ENCODE measurements at regions not wholly inside any gene's neighbourhood (a gene's known extent, or its start where the extent isn't known, plus 50 kb on each side); places are given as distances from the start of the nearest gene placed in this dataset.

GRCh38 chr3:17964108-17964507, 221.7 kb upstream of the TBC1D5 start:
- no peak overlapping the region for H3K4me3 ChIP-seq
- WGBS, 3 donors = 43 to 62% (median 62%) methylated on average over 1 of the region's 1 CpG
- H3K4me1 ChIP-seq = no peaks in the 10 kb centered on the region
- TF ChIP-seq CTCF (IDR thresholded peaks at IDR 0.05) = no peak
- intact Hi-C loops (cut with DNase I) = no loop called here
- no peaks in the 10 kb centered on the region for H3K27me3 ChIP-seq (ENCODE audit: insufficient read depth in 3 of 3, low read length in 2 of 3)
- no peaks in the 10 kb centered on the region for H3K36me3 ChIP-seq (ENCODE audit: insufficient read depth in 1 of 2, low read depth in 1 of 2)
- no peaks in the 10 kb centered on the region for H3K9me3 ChIP-seq
- H3K27ac ChIP-seq = no peak overlapping the region
- DNase-seq = no peak
- no peak for ATAC-seq

DNA sequence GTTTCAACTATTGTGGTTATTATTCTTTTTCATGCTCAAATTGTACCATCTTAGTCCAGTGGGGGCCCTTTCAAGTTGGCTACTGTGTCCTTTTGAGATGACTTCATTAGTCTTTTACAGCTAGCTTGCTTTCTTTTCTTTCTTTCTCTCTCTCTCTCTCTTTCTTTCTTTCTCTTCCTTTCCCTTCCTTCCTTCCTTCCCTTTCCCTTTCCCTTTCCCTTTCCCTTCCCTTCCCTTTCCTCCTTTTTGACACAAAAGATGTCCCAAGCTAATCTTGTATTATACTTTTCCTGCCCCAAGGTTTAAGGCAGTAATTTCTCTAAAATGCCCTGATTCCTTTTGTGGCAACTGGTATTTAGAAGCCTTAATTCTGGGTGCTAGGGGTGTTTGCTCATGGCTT, 213.0 kb upstream of the TBC1D5 start:
- intact Hi-C loops (cut with DNase I) = no loop called here
- no peak for ATAC-seq
- Histone ChIP-seq H3K27ac (no peak overlapping the region), H3K36me3 (ENCODE audit: insufficient read depth in 1 of 2, low read depth in 1 of 2) (no peaks in the 10 kb centered on the region), H3K27me3 (ENCODE audit: insufficient read depth in 3 of 3, low read length in 2 of 3) (no peaks in the 10 kb centered on the region), H3K4me3 (no peak overlapping the region), H3K4me1 (no peaks in the 10 kb centered on the region), H3K9me3 (no peaks in the 10 kb centered on the region)
- no peak for DNase-seq
- no peak for TF ChIP-seq CTCF (IDR thresholded peaks at IDR 0.05)

DNA sequence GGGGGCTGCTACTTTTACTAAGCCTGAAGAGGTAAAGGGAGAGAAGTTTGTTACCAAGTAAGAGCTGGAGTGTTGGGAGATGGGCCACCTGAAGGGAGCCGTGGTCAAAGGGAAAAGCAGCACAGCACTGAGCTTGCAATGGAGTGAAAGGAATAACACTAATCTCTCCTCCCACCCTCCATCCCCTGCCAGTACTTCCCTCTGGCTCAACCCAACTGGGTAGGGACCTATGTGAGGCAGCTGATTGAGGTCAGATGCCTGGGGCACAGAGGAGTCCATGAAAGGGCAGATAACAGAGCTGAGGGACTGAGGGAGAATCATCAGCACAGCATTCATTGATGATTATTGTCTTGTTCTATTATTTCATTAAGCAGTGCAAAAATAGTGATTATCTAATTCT, 212.4 kb upstream of the TBC1D5 start:
- no peak for TF ChIP-seq CTCF (IDR thresholded peaks at IDR 0.05)
- H3K4me1 ChIP-seq = no peaks in the 10 kb centered on the region
- WGBS, 3 donors = 65 to 75% (median 66%) methylated on average over 1 of the region's 1 CpG

DNA sequence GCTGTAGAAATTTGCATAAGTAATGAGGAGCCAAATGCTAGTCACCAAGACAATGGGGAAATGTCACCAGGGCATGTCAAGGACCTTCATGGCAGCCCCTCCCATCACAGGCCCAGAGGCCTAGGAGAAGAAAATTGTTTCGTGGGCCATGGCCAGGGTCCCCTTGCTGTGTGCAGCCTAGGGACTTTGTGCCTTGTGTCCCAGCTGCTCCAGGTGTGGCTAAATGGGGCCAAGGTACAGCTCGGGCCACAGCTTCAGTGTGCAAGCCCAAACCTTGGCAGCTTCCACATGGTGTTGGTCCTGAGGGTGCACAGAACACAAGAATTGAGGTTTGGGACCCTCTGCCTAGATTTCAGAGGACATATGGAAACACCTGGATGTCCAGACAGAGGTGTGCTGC, 208.8 kb upstream of the TBC1D5 start:
- no peak for DNase-seq
- WGBS, 3 donors = 89 to 100% (median 90%) methylated on average over 2 of the region's 2 CpGs
- Histone ChIP-seq H3K36me3 (ENCODE audit: insufficient read depth in 1 of 2, low read depth in 1 of 2) (no peaks in the 10 kb centered on the region), H3K4me3 (no peak overlapping the region), H3K9me3 (no peaks in the 10 kb centered on the region), H3K4me1 (no peaks in the 10 kb centered on the region), H3K27me3 (ENCODE audit: insufficient read depth in 3 of 3, low read length in 2 of 3) (no peaks in the 10 kb centered on the region), H3K27ac (no peak overlapping the region)
- ATAC-seq = no peak
- intact Hi-C loops (cut with DNase I) = no loop called here
- no peak for TF ChIP-seq CTCF (IDR thresholded peaks at IDR 0.05)

More for the DNA sequence above, 212.4 kb upstream of the TBC1D5 start:
- no peak for DNase-seq
- Histone ChIP-seq H3K4me3 (no peak overlapping the region), H3K9me3 (no peaks in the 10 kb centered on the region), H3K36me3 (ENCODE audit: insufficient read depth in 1 of 2, low read depth in 1 of 2) (no peaks in the 10 kb centered on the region), H3K27me3 (ENCODE audit: insufficient read depth in 3 of 3, low read length in 2 of 3) (no peaks in the 10 kb centered on the region), H3K27ac (no peak overlapping the region)
- ATAC-seq = no peak
- intact Hi-C loops (cut with DNase I) = no loop called here

GRCh38 chr3:17949101-17949500, 206.7 kb upstream of the TBC1D5 start:
- H3K4me1 ChIP-seq = no peaks in the 10 kb centered on the region
- no peaks in the 10 kb centered on the region for H3K36me3 ChIP-seq (ENCODE audit: insufficient read depth in 1 of 2, low read depth in 1 of 2)
- no peak overlapping the region for H3K4me3 ChIP-seq
- H3K9me3 ChIP-seq = no peaks in the 10 kb centered on the region
- WGBS, 3 donors = 58 to 62% (median 59%) methylated on average over 6 of the region's 6 CpGs
- ATAC-seq (no peak), DNase-seq (no peak)
- no peak for TF ChIP-seq CTCF (IDR thresholded peaks at IDR 0.05)
- intact Hi-C loops (cut with DNase I) = no loop called here
- H3K27me3 ChIP-seq (ENCODE audit: insufficient read depth in 3 of 3, low read length in 2 of 3) = no peaks in the 10 kb centered on the region
- H3K27ac ChIP-seq = no peak overlapping the region
